WTC11 (cell line): ENCODE measurements at regions not wholly inside any gene's neighbourhood (a gene's known extent, or its start where the extent isn't known, plus 50 kb on each side); places are given as distances from the start of the nearest gene placed in this dataset.

Experiments
- ATAC-seq: fragments of 200-7000 bp; cut with Tn5 transposase; 2 replicates; pipeline ENCODE4 v1.10.0; 2021; ENCODE audit warnings: mild to moderate bottlenecking, moderate library complexity
- CTCF ChIA-PET: fragments of 300-600 bp; sonication (Branson Sonifier 250); formaldehyde crosslinking; loops from one replicate; lab custom pipeline; 2021; ENCODE audit warnings: antibody characterized with exemption; lab: Charles Lee
- POLR2A ChIA-PET: fragments of 350-600 bp; sonication (Branson Sonifier 250); formaldehyde crosslinking; loops from one replicate; lab custom pipeline; 2021; ENCODE audit warnings: antibody characterized with exemption; lab: Charles Lee
- DNase-seq: peaks from one replicate; pipeline ENCODE4 v3.0.0; 2021; ENCODE audit warnings: low spot score
- H3K27ac Mint-ChIP-seq: 2 replicates; pipeline ENCODE4 v1.8.0; 2021; ENCODE audit warnings: mixed read lengths
- H3K27me3 Mint-ChIP-seq: 2 replicates; pipeline ENCODE4 v1.8.0; 2021; ENCODE audit warnings: low read depth, mild to moderate bottlenecking, moderate library complexity, mixed read lengths
- H3K36me3 Mint-ChIP-seq: 2 replicates; pipeline ENCODE4 v1.8.0; 2021; ENCODE audit warnings: mixed read lengths
- H3K4me1 Mint-ChIP-seq: 2 replicates; pipeline ENCODE4 v1.8.0; 2022; ENCODE audit warnings: mixed read lengths
- H3K4me3 Mint-ChIP-seq: 2 replicates; pipeline ENCODE4 v1.8.0; 2021; ENCODE audit warnings: mild to moderate bottlenecking, moderate library complexity, mixed read lengths
- H3K9me3 Mint-ChIP-seq: 2 replicates; pipeline ENCODE4 v1.8.0; 2021; ENCODE audit warnings: mixed read lengths
- ATF3 ChIP-seq: sonication (generic); formaldehyde crosslinking; conservative IDR thresholded peaks from 2 replicates; pipeline ENCODE4 v1.8.1; 2022; ENCODE audit warnings: mild to moderate bottlenecking, missing genetic modification reagents
- EMX1 ChIP-seq: fragments of 250-450 bp; sonication (Bioruptor Pico); IDR thresholded peaks from 2 replicates; pipeline ENCODE4 v1.8.0; 2021; ENCODE audit warnings: mild to moderate bottlenecking
- FOXP4 ChIP-seq: sonication (generic); formaldehyde crosslinking; IDR thresholded peaks from 2 replicates; pipeline ENCODE4 v1.8.0; 2022; ENCODE audit warnings: mild to moderate bottlenecking, missing genetic modification reagents
- GRHL2 ChIP-seq: fragments of 250-450 bp; sonication (Bioruptor Pico); IDR thresholded peaks from 2 replicates; pipeline ENCODE4 v1.8.0; 2022; ENCODE audit warnings: mild to moderate bottlenecking, moderate library complexity; ENCODE audit not compliant: insufficient replicate concordance, severe bottlenecking
- HMGA2 ChIP-seq: fragments of 250-450 bp; sonication (Bioruptor Pico); IDR thresholded peaks from 2 replicates; pipeline ENCODE4 v1.4.0; 2021; ENCODE audit warnings: mild to moderate bottlenecking, moderate library complexity
- NR1H2 ChIP-seq: sonication (generic); formaldehyde crosslinking; IDR thresholded peaks from 2 replicates; pipeline ENCODE4 v1.9.0; 2021; ENCODE audit warnings: mild to moderate bottlenecking, moderate library complexity, missing genetic modification reagents
- NR2C2 ChIP-seq: sonication (generic); formaldehyde crosslinking; IDR thresholded peaks from 2 replicates; pipeline ENCODE4 v1.8.0; 2022; ENCODE audit warnings: mild to moderate bottlenecking, missing genetic modification reagents
- OVOL2 ChIP-seq: fragments of 250-450 bp; sonication (Bioruptor Pico); IDR thresholded peaks from 2 replicates; pipeline ENCODE4 v1.9.0; 2021; ENCODE audit warnings: mild to moderate bottlenecking, borderline replicate concordance
- PREB ChIP-seq: sonication (generic); formaldehyde crosslinking; IDR thresholded peaks from 2 replicates; pipeline ENCODE4 v1.8.1; 2022; ENCODE audit warnings: mild to moderate bottlenecking, missing genetic modification reagents, moderate library complexity, borderline replicate concordance
- RELA ChIP-seq: sonication (generic); formaldehyde crosslinking; IDR thresholded peaks from 2 replicates; pipeline ENCODE4 v1.8.1; 2022; ENCODE audit warnings: missing genetic modification reagents, mild to moderate bottlenecking, borderline replicate concordance
- SP1 ChIP-seq: sonication (generic); formaldehyde crosslinking; conservative IDR thresholded peaks from 2 replicates; pipeline ENCODE4 v1.8.1; 2022; ENCODE audit warnings: missing genetic modification reagents
- TEAD1 ChIP-seq: sonication (generic); formaldehyde crosslinking; IDR thresholded peaks from 2 replicates; pipeline ENCODE4 v1.8.0; 2022; ENCODE audit warnings: mild to moderate bottlenecking, missing genetic modification reagents
- TEAD4 ChIP-seq: sonication (generic); formaldehyde crosslinking; IDR thresholded peaks from 2 replicates; pipeline ENCODE4 v1.8.0; 2022; ENCODE audit warnings: mild to moderate bottlenecking, missing genetic modification reagents
- USF1 ChIP-seq: sonication (generic); formaldehyde crosslinking; IDR thresholded peaks from 2 replicates; pipeline ENCODE4 v1.8.0; 2022; ENCODE audit warnings: mild to moderate bottlenecking, missing genetic modification reagents
- ZBTB21 ChIP-seq: sonication (generic); formaldehyde crosslinking; IDR thresholded peaks from 2 replicates; pipeline ENCODE4 v1.8.1; 2023; ENCODE audit warnings: mild to moderate bottlenecking, missing genetic modification reagents, borderline replicate concordance
- ZNF263 ChIP-seq: sonication (generic); formaldehyde crosslinking; IDR thresholded peaks from 2 replicates; pipeline ENCODE4 v1.8.1; 2022; ENCODE audit warnings: low read depth, mild to moderate bottlenecking, moderate library complexity, missing genetic modification reagents
- ZNF281 ChIP-seq: sonication (generic); formaldehyde crosslinking; IDR thresholded peaks from 2 replicates; pipeline ENCODE4 v1.8.0; 2023; ENCODE audit warnings: mild to moderate bottlenecking, missing genetic modification reagents
- ZNF532 ChIP-seq: fragments of 250-450 bp; sonication (Bioruptor Pico); IDR thresholded peaks from 2 replicates; pipeline ENCODE4 v1.9.0; 2021; ENCODE audit warnings: mild to moderate bottlenecking, borderline replicate concordance
- ZNF671 ChIP-seq: fragments of 250-450 bp; sonication (Bioruptor Pico); IDR thresholded peaks from 2 replicates; pipeline ENCODE4 v1.8.0; 2021; ENCODE audit warnings: mild to moderate bottlenecking

- no peak for TF ChIP-seq ZNF532 (CRISPR knock-in tag)
Measured at GRCh38 chr5:58113172-58113571, 346.7 kb downstream of the PLK2 start (continued).

GRCh38 chr5:58108511-58108910 is 351.4 kb downstream of the PLK2 start:
- H3K4me3 Mint-ChIP-seq, result no peak overlapping the region
- POLR2A ChIA-PET, result no interaction called here
- ATAC-seq, result no peak
- TF ChIP-seq OVOL2, result no peak
- TF ChIP-seq, all 79 proteins: peak for 0
- DNase-seq, result no peak
- H3K36me3 Mint-ChIP-seq, result no peaks in the 10 kb centered on the region
- H3K4me1 Mint-ChIP-seq, result peaks cover 6% of the 10 kb centered on the region
- H3K27me3 Mint-ChIP-seq, result no peaks in the 10 kb centered on the region
- H3K27ac Mint-ChIP-seq, result no peak overlapping the region
- peaks cover 3% of the 10 kb centered on the region for H3K9me3 Mint-ChIP-seq
- CTCF ChIA-PET, result interaction anchor here (0.8 kb wide), 1 partner anchor 609 kb away, joined by 3 read pairs; no protein-coding TSS in a partner anchor

- no peak for TF ChIP-seq FOXP4 (CRISPR knock-in tag)
- TF ChIP-seq TEAD1, result no peak
- no peak for TF ChIP-seq NR1H2 (CRISPR knock-in tag)
- TF ChIP-seq RELA (CRISPR knock-in tag), result no peak
- TF ChIP-seq ZNF263, result no peak
- TF ChIP-seq TEAD4, result no peak
- TF ChIP-seq ZNF671 (CRISPR knock-in tag), result no peak
- TF ChIP-seq NR2C2 (CRISPR knock-in tag), result no peak
- no peak for TF ChIP-seq ZBTB21 (CRISPR knock-in tag)
- TF ChIP-seq PREB, result no peak
- TF ChIP-seq USF1, result no peak
- Mint-ChIP-seq H3K9me3 (peaks cover 3% of the 10 kb centered on the region), H3K27ac (no peak overlapping the region), H3K4me1 (peaks cover 6% of the 10 kb centered on the region), H3K4me3 (no peak overlapping the region), H3K27me3 (no peaks in the 10 kb centered on the region), H3K36me3 (no peaks in the 10 kb centered on the region)
- ATAC-seq (no peak), DNase-seq (no peak)
- ChIA-PET POLR2A (no interaction called here), CTCF (no interaction called here)
Measured at GRCh38 chr5:58107704-58108103, 352.2 kb downstream of the PLK2 start.

GRCh38 chr5:58106754-58107410 is 353.0 kb downstream of the PLK2 start:
- DNase-seq (no peak), ATAC-seq (no peak)
- CTCF ChIA-PET, result no interaction called here
- no peaks in the 10 kb centered on the region for H3K27me3 Mint-ChIP-seq
- H3K4me1 Mint-ChIP-seq, result peaks cover 6% of the 10 kb centered on the region
- peaks cover 3% of the 10 kb centered on the region for H3K9me3 Mint-ChIP-seq
- no peak overlapping the region for H3K4me3 Mint-ChIP-seq
- POLR2A ChIA-PET, result no interaction called here
- TF ChIP-seq ZNF281 (CRISPR knock-in tag) (no peak), SP1 (CRISPR knock-in tag) (no peak), TEAD1 (no peak), HMGA2 (CRISPR knock-in tag) (no peak), ATF3 (CRISPR knock-in tag) (no peak), EMX1 (CRISPR knock-in tag) (no peak), GRHL2 (CRISPR knock-in tag) (no peak)
- no peaks in the 10 kb centered on the region for H3K36me3 Mint-ChIP-seq
- no peak overlapping the region for H3K27ac Mint-ChIP-seq
